Panc1 (cell line): ENCODE measurements at regions not wholly inside any gene's neighbourhood (a gene's known extent, or its start where the extent isn't known, plus 50 kb on each side); places are given as distances from the start of the nearest gene placed in this dataset.

Experiments
- ATAC-seq: fragments of 200-7000 bp; cut with Tn5 transposase; 2 replicates; pipeline ENCODE4 v1.9.1; 2020; ENCODE audit warnings: mild to moderate bottlenecking, moderate library complexity
- BruUV-seq: library from RNA; stranded (reverse); fragments of 400-500 nt; replicated peaks from 2 replicates; lab custom pipeline; 2021; lab: Mats Ljungman, UMichigan
- CTCF ChIA-PET: fragments of 300-600 bp; sonication (Branson Sonifier 250); formaldehyde crosslinking; loops from one replicate; lab custom pipeline; 2022; ENCODE audit warnings: antibody characterized with exemption; lab: Charles Lee
- POLR2A ChIA-PET: fragments of 300-600 bp; sonication (Branson Sonifier 250); formaldehyde crosslinking; loops from one replicate; lab custom pipeline; 2022; ENCODE audit warnings: antibody characterized with exemption; lab: Charles Lee
- DNase-seq: peaks from one replicate; pipeline ENCODE4 v3.0.0-alpha.2; 2010; ENCODE audit warnings: low read depth, low spot score
- H3K27ac ChIP-seq: 2 replicates; pipeline ENCODE4 v1.5.1; 2011; ENCODE audit warnings: mild to moderate bottlenecking, low read length, inconsistent platforms
- H3K27me3 ChIP-seq: fragments of 200-500 bp; sonication (Bioruptor generic); 2 replicates; pipeline ENCODE4 v1.6.0; 2014; ENCODE audit warnings: low read length, inconsistent platforms; ENCODE audit not compliant: control insufficient read depth, insufficient read depth
- H3K36me3 ChIP-seq: fragments of 200-500 bp; sonication (Bioruptor generic); 2 replicates; pipeline ENCODE4 v1.5.1; 2014; ENCODE audit warnings: inconsistent platforms, mild to moderate bottlenecking, low read length, moderate library complexity; ENCODE audit not compliant: control insufficient read depth, insufficient read depth
- H3K4me1 ChIP-seq: 2 replicates; pipeline ENCODE4 v1.5.1; 2011; ENCODE audit warnings: inconsistent platforms, mild to moderate bottlenecking, low read length, moderate library complexity; ENCODE audit not compliant: control insufficient read depth, insufficient read depth
- H3K4me3 ChIP-seq, 2 experiments: 2 replicates each; pipeline ENCODE4 v1.5.1; 2011 to 2012; ENCODE audit warnings: low read depth in 2 of 2, low read length in 2 of 2, mild to moderate bottlenecking in 2 of 2, inconsistent platforms in 1 of 2, moderate library complexity in 1 of 2
- H3K9me3 ChIP-seq: fragments of 200-500 bp; sonication (Bioruptor generic); 2 replicates; pipeline ENCODE4 v1.5.1; 2014; ENCODE audit warnings: low read depth, mild to moderate bottlenecking, inconsistent platforms, low read length, moderate library complexity; ENCODE audit not compliant: control insufficient read depth, insufficient read depth
- POLR2AphosphoS5 ChIP-seq: IDR thresholded peaks from 2 replicates; pipeline ENCODE4 v1.6.1; 2012; ENCODE audit warnings: mild to moderate bottlenecking, low read depth, low read length, moderate library complexity
- SIN3A ChIP-seq: IDR thresholded peaks from 2 replicates; pipeline ENCODE4 v1.6.1; 2012; ENCODE audit warnings: low read depth, mild to moderate bottlenecking, low read length, moderate library complexity, borderline replicate concordance; ENCODE audit not compliant: insufficient read depth
- TCF7L2 ChIP-seq: IDR thresholded peaks from 2 replicates; pipeline ENCODE4 v1.6.1; 2011; ENCODE audit warnings: mild to moderate bottlenecking, low read depth, low read length, inconsistent platforms
- in situ Hi-C: cut with HindIII; loops from 2 replicates; pipeline ENCODE4 v1.10.0; 2016; ENCODE audit warnings: low sequenced_read_pairs, low pct_unique_long_range_greater_than_20kb
- intact Hi-C: fragments of 100-400 bp; cut with micrococcal nuclease; formaldehyde crosslinking; loops from one replicate; pipeline ENCODE4 v1.10.0; 2022; ENCODE audit not compliant: unreplicated experiment
- TF ChIP-seq, protein P1 (sequence below): fragments of 450-650 bp; IDR thresholded peaks from 2 replicates; pipeline ENCODE4 v1.5.1; 2017; ENCODE audit warnings: mild to moderate bottlenecking
- TF ChIP-seq, protein P2 (sequence below), 2 experiments: IDR thresholded peaks; 2 replicates each; pipeline ENCODE4 v1.6.1; 2011 to 2012; ENCODE audit warnings: low read depth in 2 of 2, control low read depth in 1 of 2, low read length in 1 of 2, mild to moderate bottlenecking in 1 of 2, moderate library complexity in 1 of 2; ENCODE audit not compliant: insufficient read depth in 1 of 2

GRCh38 chr9:73719660-73720059, 568.0 kb downstream of the ANXA1 start:
- Histone ChIP-seq H3K4me3 (no peak overlapping the region), H3K27me3 (no peaks in the 10 kb centered on the region), H3K9me3 (no peaks in the 10 kb centered on the region), H3K27ac (no peak overlapping the region), H3K36me3 (no peaks in the 10 kb centered on the region; the same call in 1 of the 2 replicates), H3K4me1 (no peaks in the 10 kb centered on the region)
- DNase-seq: no peak
- ChIA-PET CTCF (no interaction called here), POLR2A (no interaction called here)
- BruUV-seq: no TSS peak
- no peak for ATAC-seq
- intact Hi-C loops: no loop called here
- TF ChIP-seq TCF7L2 (no peak), POLR2AphosphoS5 (no peak), SIN3A (no peak)
- TF ChIP-seq, protein P1, sequence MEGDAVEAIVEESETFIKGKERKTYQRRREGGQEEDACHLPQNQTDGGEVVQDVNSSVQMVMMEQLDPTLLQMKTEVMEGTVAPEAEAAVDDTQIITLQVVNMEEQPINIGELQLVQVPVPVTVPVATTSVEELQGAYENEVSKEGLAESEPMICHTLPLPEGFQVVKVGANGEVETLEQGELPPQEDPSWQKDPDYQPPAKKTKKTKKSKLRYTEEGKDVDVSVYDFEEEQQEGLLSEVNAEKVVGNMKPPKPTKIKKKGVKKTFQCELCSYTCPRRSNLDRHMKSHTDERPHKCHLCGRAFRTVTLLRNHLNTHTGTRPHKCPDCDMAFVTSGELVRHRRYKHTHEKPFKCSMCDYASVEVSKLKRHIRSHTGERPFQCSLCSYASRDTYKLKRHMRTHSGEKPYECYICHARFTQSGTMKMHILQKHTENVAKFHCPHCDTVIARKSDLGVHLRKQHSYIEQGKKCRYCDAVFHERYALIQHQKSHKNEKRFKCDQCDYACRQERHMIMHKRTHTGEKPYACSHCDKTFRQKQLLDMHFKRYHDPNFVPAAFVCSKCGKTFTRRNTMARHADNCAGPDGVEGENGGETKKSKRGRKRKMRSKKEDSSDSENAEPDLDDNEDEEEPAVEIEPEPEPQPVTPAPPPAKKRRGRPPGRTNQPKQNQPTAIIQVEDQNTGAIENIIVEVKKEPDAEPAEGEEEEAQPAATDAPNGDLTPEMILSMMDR: no peak
- TF ChIP-seq, protein P2, sequence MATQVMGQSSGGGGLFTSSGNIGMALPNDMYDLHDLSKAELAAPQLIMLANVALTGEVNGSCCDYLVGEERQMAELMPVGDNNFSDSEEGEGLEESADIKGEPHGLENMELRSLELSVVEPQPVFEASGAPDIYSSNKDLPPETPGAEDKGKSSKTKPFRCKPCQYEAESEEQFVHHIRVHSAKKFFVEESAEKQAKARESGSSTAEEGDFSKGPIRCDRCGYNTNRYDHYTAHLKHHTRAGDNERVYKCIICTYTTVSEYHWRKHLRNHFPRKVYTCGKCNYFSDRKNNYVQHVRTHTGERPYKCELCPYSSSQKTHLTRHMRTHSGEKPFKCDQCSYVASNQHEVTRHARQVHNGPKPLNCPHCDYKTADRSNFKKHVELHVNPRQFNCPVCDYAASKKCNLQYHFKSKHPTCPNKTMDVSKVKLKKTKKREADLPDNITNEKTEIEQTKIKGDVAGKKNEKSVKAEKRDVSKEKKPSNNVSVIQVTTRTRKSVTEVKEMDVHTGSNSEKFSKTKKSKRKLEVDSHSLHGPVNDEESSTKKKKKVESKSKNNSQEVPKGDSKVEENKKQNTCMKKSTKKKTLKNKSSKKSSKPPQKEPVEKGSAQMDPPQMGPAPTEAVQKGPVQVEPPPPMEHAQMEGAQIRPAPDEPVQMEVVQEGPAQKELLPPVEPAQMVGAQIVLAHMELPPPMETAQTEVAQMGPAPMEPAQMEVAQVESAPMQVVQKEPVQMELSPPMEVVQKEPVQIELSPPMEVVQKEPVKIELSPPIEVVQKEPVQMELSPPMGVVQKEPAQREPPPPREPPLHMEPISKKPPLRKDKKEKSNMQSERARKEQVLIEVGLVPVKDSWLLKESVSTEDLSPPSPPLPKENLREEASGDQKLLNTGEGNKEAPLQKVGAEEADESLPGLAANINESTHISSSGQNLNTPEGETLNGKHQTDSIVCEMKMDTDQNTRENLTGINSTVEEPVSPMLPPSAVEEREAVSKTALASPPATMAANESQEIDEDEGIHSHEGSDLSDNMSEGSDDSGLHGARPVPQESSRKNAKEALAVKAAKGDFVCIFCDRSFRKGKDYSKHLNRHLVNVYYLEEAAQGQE (IDR thresholded peaks at IDR 0.05; ENCODE audit: insufficient read depth in 1 of 2, low read depth in 2 of 2, low read length in 1 of 2): no peak
- in situ Hi-C loops: no loop called here

DNA sequence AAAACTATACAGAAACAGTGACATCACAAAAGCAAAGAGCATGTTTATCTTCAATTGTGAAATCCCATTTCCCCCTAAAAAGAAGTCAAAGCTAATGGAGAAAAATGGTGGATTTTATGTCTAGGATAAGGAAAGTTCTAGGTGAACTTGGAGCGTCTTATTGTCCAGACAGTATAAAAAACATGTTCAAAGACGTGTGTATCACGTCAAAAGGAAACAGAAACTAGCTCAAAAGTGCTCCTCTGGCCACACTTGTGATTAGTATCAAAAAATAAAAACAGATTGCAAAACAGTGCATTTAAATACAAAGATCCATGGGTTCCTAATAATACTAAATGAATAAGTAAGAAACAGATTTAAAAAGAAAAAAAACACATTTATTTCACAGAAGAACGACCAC, 568.9 kb downstream of the ANXA1 start:
- no peaks in the 10 kb centered on the region for H3K9me3 ChIP-seq
- intact Hi-C loops (no loop called here), in situ Hi-C loops (no loop called here)
- DNase-seq: no peak
- CTCF ChIA-PET: no interaction called here
- H3K36me3 ChIP-seq: no peaks in the 10 kb centered on the region; the same call in 1 of the 2 replicates
- TF ChIP-seq TCF7L2: no peak
- ATAC-seq: no peak
- H3K27ac ChIP-seq: no peak overlapping the region
- POLR2A ChIA-PET: no interaction called here
- BruUV-seq: no TSS peak
- H3K4me3 ChIP-seq: no peak overlapping the region
- H3K4me1 ChIP-seq: no peaks in the 10 kb centered on the region
- no peaks in the 10 kb centered on the region for H3K27me3 ChIP-seq

DNA sequence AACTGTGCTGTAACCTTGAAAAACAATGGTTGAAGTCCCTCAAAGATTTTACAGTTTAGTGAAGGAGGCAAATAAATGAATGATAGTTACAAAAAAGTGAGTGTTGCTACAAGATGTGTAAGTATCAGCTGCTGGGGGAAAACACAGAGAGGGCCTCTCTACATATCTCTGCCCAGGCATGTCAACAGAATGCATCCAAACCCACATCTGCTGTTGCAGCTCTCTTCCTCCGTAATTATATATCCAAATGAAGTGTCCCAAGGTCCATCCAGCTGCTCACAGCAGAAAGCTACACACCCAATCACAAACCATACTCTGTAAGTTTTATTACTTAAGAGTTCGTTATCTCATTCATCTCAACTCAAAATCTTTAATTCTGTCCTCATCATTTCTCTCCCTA, 584.6 kb downstream of the ANXA1 start:
- Histone ChIP-seq H3K9me3 (no peaks in the 10 kb centered on the region), H3K27me3 (no peaks in the 10 kb centered on the region), H3K4me1 (no peaks in the 10 kb centered on the region), H3K36me3 (no peaks in the 10 kb centered on the region), H3K4me3 (no peak overlapping the region), H3K27ac (no peak overlapping the region)
- BruUV-seq: no TSS peak
- ATAC-seq: no peak
- intact Hi-C loops (no loop called here), in situ Hi-C loops (no loop called here)
- TF ChIP-seq, protein P2 (IDR thresholded peaks at IDR 0.05; ENCODE audit: insufficient read depth in 1 of 2, low read depth in 2 of 2, low read length in 1 of 2): no peak
- TF ChIP-seq, protein P1: no peak
- TF ChIP-seq POLR2AphosphoS5 (no peak), SIN3A (no peak), TCF7L2 (no peak)
- ChIA-PET POLR2A (no interaction called here), CTCF (no interaction called here)
- DNase-seq: no peak
